HG03571 (cell line): ENCODE measurements at regions not wholly inside any gene's neighbourhood (a gene's known extent, or its start where the extent isn't known, plus 50 kb on each side); places are given as distances from the start of the nearest gene placed in this dataset.

Source experiments
- ATAC-seq: cut with Tn5 transposase; IDR thresholded peaks from one replicate; pipeline ENCODE4 v1.9.1; 2021; ENCODE audit not compliant: unreplicated experiment

DNA sequence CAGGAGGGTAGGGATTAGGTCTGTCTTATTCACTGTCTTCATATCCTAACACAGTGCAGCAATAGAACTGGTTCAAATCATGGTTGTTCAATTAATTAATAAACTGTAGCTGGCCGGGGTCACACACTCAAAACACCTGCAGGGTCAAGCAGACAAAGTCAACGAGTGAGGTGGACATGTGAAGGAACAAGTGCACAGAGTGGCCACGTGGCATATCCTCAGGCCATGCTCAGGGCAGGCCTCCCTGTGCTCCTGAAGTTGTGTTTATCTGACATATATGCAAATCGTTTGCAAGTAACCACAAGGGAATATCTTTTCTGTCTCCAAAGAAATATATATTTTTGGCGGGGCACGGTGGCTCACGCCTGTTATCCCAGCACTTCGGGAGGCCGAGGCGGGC lies 98.5 kb upstream of the ZMIZ1 start:
- ATAC-seq = no peak

DNA sequence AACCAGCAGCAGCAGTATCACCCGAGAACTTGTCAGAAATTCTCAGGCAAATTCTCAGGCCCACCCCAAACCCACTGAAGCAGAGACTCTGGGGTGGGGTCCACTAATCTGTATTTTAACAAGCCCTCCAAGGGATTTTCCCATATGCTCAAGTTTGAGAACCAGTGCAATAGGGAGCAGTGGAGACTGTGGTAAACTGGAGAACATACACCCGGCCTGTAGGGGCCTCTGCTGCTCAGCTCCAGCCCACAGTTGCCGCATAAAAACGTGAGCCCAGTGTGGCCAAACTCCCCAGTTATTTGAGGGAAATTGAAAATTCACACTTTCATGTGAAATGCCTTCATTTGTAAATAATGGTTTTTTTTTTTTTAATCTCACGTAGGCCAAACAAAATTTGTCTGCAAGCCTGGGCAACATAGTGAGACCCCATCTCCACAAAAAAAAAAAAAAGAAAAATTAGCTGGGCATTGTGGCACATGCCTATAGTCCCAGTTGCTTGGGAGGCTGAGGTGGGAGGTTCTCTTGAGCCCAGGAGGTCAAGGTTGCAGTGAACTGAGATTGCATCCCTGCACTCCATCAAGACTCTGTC lies 97.6 kb upstream of the ZMIZ1 start:
- ATAC-seq = no peak

DNA sequence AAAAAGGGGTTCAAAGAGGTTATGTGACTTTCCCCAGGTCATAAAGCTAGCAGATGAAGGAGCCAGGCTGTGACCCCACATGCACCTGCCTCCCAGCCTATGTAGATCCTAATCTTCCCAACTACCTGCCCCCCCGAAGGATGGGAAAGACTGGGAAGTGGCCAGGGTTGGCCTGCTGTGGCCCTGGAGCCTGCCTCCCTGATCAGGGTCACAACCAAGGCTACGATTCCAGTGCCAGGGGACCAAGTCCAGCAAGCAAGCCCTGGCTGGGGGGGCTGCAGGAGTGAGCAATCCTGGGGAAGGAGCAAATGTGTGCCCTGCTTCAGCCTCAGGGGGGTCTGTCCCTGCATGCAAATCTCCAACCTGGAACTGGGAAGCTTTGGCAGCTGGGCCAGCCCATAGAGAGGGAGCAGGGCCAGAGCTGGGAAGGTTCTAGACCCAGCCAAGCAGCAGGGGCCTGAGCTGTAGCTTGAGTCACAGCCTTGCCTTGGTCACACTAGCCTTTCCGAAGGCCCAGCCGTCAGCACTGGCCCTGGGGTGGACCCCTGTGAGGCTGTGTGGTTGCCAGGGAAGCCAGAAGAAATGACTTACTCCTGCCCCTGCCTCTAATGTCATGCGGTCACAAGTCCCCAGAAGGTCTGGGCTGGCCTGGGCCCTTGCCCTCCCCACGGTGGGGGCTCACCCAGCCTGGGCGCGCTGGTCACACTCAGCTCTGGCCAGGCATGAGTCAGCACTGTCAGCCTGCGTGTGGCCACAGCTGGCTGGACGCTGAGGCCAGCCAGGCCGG lies 96.4 kb upstream of the ZMIZ1 start:
- no peak for ATAC-seq

DNA sequence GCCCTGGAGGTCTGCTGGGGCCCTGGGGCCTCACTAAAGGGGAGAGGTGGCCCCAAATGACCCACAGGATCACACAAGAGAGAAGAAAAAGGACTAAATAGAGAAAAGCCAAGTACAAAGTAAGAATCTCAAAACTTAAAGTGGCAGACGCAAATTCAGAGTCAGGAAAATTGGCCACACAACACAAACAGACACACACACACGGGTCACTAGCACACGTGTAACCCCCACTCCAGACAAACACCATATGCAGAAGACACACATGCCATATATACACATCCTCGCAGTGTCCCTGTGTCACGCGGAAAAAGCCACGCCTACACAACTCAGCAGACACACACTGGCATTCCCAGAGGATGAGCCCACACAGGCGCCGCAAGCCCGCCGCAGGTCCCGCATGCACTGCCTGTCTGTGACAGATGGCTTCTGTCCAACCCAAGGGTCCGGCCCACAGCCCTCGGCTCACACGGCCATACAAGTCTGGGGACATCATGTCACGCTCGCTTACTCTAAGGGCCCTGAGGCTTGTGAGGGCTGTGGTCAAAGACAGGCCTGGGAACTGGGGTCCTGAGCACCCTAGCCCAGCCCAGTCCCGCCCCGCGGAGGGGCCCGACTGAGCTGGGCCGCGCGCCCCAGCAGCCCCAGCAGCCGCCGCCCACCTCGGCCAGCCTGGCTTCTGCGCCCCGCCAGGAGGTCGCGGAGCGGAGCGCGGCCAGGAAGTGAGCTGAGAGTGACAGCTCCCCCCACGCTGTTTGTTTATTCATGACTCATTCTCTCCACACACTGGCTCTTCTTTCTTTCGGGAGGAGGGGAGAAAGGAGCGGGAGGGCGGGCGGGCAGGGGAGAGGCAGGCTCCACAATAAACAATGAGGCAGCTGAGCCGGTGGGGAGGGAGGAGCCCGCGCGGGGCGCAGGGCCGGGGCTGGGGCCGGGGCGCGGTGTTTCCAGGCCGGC lies 95.5 kb upstream of the ZMIZ1 start:
- ATAC-seq = peak; percentile 90

DNA sequence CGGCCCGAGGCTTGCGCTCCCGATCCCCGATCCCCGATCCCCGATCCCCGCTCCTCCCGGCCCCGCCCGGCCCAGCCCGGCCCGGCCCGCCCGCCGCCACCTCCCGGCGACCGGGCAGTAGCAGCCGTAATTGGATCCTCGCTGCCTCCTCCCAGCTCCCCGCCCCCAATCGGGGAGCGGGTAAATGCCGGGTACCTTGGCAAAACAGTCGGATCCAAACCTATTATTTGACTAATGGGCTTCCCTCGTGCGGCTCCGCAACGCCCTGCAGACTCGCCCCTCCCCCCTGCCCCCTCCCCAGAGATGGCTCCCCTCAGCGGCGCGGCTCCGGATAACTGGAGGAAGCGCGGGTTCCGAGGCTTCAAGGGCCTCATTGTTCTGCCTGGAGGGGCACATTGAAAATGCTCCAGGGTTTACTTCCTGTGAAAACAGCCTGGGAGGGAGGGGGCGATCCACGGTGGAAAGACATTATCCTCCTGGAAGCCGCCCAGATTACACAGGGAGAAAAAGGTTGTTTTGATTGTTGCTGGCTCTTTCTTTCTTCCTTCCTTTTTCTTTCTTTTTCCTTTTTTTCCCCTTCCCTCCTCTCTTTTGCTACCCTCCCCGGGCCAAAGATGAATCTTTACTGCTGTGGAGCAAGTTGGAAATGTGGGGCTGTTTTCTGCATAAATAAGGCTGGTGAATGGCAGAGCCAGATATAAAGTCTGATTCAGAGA lies 94.7 kb upstream of the ZMIZ1 start:
- peak; percentile 35 for ATAC-seq

DNA sequence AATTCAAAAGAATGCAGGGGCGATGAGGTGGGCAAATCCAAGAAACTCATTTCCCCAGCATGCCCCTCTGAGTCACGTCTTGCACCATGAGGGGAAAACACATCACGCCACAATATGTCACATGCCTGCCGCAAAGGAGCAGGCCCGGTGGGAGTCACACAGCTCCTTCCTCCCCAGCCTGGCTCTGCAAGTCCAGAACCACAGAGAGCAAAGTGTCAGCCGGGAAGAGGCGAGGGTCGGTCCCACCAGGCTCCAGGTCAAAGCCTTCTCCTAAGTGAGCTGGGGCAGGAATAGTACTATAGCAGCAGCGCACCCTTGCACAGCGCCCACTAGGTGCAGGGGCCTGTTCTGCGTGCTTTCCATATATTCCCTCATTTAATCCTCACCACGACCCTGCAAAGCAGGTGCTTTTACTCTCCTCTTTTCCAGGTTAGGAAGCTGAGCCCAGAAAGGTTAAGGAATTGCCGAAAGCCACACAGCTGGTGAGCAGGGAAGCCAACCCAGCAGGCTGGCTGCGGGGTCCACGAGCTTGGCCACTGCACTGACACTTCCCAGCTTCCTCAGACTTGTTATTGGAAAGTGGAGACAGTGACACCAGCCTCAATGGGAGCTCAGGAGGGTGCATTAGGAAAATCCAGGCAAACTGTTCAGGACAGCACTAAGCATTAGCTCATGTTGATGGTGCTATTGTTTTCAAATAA lies 94.0 kb upstream of the ZMIZ1 start:
- no peak for ATAC-seq

DNA sequence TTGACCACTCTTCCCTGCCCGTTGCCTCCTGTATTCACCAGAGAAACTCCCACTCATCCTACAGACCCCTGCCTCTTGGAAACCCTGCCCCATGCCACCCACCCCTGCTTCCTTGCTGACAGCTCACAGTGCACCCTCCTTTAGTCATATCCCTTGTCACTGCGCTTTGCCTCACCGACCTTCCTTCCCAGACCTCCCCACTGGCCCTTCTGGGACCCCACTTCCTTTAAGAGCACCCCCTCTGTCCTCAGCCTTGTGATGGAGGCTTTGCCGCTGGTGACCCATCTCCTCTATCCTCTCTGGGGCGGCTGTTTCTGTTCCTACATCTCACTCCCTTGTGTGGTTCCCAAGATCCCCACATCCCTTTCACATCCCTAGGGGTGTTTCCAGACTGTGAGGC lies 92.8 kb upstream of the ZMIZ1 start:
- ATAC-seq = no peak

DNA sequence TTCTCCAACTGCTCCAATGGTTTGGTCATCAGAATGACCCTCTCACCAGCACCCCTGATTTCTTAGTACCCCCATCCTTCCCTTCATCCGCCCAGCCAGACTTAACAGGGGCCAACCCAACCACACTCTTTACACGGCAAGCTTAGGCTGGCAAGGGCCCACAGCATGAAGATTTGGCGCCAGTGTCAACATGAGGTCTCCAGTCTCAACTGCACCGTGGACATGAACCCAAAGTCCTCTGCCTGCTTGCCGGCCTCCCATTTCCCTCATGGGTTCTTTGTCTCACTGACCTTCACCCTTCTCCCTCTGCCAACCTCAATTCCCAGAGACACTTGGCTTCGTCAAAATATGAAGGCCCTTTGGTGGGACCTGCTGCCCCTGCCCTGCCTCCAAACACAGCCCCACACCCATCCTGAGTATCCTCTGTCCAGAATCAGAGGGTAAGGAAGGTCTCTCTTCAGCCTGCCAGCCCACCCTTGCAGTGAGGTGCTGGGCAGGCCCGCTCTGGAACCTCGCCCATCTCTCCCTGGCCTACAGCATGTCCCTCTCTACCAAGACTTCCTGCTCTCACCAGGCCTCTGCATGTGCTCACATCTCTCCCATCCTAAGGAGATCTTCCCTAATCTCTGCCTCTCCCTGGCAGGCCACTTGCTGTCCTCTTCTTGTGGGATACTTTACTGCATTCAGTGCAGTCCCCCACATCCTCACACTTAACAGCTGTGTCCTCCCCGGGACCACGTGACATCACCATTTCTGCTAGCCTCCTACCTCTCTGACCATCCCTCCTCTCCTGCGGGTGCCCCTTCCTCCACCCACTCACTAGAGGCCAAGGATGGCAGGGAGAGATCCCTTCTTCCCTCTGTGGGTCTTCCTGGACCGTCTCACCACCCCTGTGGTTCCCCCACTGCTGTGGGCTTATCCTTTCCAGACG lies 91.7 kb upstream of the ZMIZ1 start:
- ATAC-seq = no peak

DNA sequence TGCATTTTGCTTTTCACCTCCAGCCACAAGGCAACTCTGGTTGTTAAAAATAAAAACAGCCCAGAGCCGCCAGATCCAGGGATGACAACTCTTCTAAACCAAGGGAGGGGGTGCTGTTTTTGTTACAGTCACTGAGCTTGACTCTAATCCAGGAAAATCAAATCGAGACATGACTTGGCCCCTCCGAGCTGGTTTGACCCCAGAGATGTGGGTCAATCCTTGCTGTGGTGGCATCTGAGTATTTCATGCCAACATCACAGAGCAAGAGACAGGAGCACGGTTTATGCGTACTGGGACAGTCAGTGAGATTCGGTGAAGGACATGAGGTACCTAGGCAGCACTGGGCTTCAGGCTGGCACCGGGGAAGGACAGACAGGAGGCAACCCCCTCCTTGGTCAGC lies 88.8 kb upstream of the ZMIZ1 start:
- ATAC-seq = no peak

DNA sequence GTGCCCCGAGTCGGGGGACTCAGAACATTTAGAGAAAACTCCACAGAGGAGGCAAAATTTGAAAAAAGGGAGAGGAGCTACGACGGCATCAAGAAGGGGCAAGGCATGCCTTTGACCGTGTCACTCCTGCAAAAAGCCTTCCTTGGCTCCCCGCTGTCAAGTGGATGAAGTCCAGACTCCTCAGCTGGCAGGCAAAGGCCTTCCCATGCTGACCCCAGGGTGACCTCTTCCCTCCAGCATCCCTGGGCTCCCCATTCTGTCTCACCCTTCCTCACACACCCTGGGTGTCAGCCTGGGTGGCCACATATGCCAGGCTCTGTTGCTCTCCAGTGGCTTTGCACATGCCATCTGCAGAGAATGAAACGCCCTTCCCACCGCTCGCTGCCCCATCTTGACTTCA lies 88.4 kb upstream of the ZMIZ1 start:
- no peak for ATAC-seq

DNA sequence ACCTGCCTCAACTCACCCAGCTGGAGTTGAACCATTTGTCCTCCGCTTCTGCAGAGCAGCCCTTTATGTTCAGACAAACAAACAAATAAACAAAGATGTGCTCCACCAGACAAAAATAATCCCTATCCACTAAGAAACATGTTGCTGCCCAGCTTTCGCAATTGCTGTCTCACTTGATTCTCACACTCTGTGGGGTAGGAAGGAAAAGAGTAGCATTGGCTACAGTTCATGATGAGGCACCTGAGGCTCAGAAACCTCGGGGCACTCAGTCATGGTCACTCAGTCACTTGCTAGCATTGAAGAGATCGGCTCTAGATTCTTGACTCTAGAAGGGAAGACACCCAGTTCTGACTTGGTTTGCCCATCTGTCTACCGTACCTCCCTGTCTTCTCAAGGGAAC lies 88.0 kb upstream of the ZMIZ1 start:
- ATAC-seq = no peak

DNA sequence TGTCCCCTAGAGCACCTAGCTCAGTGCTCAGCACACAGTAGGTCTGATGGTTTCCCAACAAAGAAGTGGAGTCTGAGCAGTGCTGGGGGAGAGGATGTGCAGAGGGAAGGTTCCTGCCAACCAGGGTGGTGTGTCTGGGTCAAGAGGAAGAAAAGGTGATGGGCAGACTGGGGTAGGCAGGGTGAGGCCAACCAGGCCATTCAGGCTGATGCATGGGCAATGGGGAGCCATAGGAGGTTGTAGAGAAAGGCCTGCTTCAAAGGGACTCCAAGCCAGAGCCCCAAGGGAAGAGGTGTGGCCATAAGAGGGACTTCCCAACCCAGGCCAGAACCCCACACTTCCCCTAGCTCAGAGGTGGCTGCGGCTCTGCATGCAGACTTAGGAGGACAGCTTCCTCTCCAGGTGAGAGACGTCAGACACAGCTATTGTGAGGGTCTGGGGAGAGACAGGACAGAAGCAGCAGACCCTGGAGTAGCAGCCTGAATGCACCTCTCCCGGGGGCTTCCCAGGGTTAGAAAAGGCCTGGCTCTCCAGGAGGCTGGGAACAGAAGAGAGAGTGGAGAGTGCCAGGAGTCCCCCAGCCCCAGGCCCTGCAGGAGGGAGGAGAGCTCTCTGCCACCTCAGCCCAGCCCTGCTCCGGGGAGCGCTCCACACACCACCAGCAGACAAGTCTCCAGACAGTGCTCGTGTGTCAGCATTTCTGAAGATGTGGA lies 87.4 kb upstream of the ZMIZ1 start:
- ATAC-seq = peak; percentile 57

DNA sequence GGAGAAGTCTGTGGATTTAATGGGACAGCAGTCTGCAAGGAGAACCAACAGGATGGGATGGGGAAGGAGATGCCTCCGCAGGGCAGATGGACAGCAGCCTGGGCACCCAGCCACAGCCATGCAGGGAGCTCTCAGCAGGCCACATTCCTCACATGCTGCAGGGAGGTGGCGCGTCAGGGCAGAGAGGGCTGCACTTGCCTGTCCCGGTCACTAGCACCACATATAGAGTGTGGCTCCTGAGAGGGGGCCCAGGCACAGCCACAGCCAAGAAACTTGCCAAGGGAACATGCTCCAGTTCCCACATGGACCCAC lies 86.8 kb upstream of the ZMIZ1 start:
- ATAC-seq = no peak

DNA sequence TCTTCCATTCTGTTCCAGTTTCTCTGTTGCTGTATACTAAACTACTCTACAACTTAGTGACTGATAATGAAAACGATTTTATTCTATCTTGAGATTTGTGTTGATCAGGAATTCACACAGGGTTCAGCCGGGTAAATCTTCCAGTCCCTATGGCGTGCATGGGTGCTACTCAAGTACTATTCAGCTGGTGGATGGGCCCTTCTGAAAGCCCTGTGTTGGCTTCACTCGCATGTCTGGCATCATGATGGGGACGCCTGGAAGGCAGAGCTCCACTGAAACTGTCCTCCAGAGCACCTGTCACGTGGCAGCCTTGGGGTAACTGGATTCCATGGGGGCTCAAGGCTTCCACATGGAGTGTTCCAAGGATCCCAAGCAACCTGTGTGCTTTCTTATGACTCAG lies 86.0 kb upstream of the ZMIZ1 start:
- ATAC-seq = no peak

DNA sequence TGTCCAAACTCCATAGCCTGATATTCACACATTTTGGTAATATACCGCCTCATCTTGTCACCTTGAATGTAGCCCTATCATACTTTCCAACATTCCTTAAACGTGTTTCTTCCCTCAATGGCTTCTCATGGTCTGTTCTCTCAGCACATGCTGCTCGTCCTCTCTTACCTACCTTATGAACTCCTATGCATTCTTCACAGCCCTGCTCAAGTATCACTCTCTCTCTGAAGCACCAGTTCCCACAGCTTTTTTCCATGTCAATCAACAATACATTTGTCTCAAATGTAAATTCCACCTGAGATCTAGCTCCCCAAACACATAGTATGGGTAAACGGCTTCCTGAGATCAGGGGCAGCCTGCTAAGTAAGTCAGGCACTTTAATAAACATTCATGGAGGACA lies 85.2 kb upstream of the ZMIZ1 start:
- no peak for ATAC-seq

DNA sequence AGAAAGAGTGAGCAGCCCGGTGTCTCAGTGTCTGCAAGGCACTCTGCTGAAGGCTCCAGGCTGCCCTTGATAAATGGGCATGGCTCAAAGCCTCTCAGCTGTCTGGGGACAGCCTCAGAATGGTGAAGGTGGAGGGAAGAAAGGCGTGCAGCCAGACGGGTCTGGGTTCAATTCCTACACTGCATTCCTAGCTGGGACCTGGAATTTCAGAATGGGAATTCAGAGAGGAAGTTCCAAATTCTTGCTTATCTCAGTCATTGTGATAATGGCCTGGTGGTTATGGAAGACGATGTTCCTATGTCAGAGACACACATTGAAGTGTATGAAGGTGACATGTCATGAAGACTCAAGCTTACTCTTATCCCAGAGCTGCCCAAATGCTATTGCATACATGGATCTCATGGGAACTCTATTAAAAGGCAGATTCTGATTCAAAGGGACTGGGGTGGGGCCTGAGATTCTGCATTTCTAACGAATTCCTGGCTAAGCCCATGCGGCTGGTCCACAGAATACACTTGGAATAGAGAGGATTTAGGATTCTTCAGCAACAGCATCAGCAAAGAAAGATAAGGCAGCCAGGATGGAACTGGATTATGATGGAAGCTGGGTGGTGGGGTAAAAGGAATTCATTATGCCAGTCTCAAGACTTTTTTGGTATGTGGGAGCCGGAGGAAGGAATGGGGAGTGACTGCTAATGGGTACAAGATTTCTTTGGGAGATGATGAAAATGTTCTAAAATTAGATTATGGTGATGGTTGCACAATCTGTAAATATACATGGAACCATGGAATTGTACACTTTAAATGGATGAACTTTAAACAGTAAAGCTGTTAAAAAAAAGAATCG lies 82.6 kb upstream of the ZMIZ1 start:
- ATAC-seq = no peak

DNA sequence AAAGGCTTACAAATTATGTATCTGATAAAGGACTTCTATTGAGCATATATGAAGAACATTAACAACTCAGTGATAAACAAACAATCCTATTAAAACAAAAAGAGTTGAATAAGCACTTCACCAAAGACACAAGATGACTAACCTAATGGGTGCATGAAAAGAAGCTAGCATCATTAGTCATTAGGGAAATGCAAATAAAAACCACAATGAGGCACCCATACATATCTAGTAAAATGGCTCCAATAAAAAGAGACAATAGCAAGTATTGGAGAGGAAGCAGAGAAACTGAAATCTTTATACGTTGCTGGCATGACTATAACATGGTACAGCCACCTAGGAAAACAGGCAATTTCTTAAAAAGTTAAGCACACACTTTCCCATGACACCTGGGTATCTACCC lies 77.6 kb upstream of the ZMIZ1 start:
- no peak for ATAC-seq

DNA sequence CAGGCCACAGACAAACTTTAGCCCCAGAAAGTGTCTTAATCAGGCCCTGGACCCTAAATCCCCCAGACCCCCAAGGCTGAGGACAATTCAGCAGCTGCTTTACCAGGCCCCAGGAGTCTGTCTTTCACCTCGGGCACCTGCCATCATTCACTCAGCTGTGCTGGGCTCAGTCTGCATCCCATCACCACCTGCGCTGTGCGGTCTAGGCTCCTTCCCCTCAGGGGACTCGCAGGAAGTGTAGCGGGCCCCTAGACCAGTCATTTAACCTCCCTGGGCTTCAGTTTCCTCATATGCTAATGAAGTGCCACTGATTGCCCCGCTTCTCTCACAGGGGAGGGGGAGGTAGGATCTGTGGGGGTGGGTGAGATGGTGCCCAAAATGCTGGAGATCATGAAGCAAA lies 76.4 kb upstream of the ZMIZ1 start:
- peak; percentile 81 for ATAC-seq
